ENCODE measurements at regions not wholly inside any gene's neighbourhood (a gene's known extent, or its start where the extent isn't known, plus 50 kb on each side); places are given as distances from the start of the nearest gene placed in this dataset.
"Not testable (repeated sequence)": the region's sequence is repeated elsewhere in the genome, so short reads cannot be mapped to it uniquely, and the experiment has no call there.

DNA sequence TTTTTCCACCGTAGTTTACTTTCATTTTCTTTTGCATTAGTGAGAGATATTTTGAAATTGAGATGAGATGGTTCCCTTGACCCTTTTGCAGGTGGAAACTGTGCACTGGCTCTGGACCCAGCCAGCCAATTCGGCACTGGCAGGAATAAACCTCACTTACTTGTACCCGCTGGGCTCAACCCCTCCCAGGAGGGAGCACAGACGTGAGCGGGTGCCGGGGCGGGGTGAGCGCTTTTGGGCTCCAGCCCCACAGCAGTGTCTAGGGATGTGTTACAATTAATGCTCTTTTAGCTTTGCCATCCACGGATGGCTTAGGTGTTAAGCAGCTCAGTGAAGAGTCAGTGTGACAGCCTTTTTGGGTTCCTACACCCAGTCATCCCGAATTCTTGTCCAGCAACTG lies 766.1 kb upstream of the CHD1 start:
- DNase-seq = no peak

GRCh38 chr5:99686538-99686937 lies 757.7 kb upstream of the CHD1 start:
- no peak for DNase-seq

DNA sequence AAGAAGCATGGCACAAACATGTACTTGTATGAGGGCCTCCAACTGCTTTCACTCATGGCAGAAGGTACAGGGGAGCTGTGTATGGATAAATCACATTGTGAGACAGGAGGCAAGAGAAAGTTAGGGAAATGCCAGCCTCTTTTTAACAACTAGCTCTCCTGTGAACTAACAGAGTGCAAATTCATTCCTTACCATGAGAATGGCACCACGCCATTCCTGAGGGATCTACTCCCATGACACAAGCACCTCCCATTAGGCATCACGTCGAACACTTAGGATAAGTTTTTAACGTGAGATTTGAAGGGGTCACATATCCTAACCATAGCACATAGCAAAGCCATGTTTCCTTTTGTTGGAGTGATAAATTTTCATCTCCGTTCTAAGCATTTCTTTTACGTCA lies 747.2 kb upstream of the CHD1 start:
- no peak for DNase-seq

GRCh38 chr5:99674101-99674500 lies 745.3 kb upstream of the CHD1 start:
- no peak for DNase-seq

- no peak for DNase-seq
Observed at GRCh38 chr5:99664972-99665371, 736.2 kb upstream of the CHD1 start.

DNA sequence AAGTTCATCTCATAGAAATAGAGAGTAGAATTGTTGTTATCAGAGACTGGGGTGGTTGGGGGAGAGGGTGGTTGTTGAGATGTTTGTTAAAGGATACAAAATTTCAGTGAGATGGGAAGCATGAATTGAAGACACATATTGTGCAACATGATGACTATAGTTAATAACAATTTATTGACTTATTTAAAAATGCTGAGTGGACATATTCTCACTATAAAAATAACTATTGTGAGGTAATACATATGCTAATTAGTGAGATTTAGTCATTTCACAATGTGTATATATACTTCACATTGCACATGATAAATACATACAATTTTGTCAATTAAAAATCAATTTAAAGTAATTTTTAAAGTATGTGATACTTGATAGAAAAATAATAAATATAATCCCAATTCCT lies 722.5 kb upstream of the CHD1 start:
- no peak for DNase-seq

DNA sequence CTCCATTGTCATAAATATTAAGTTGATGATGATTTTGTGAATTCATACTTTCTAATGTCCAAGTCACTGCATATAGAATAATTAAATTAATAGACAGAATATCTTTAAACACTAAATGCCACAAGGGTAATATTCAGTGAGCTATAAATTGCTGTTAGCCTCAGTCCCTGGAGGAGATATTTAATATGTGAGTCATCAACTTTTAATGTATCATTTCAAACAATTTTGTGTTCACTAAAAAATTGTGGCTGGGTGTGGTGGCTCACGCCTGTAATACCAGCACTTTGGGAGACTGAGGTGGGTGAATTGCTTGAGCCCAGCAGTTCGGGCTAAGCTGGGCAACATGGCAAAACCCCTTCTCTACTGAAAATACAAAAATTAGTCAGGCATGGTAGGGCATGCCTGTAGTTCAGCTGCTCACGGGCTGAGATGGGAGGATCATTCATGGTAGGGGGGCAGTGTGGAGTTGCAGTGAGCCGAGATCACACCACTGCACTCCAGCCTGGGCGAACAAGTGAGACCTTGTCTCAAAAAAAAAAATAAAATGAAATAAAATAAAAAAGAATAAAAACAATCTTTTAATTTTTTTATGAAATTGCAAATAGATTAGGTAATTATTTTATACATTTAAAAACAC lies 717.3 kb upstream of the CHD1 start:
- no peak for DNase-seq

GRCh38 chr5:99644822-99645221 lies 716.0 kb upstream of the CHD1 start:
- no peak for DNase-seq

DNA sequence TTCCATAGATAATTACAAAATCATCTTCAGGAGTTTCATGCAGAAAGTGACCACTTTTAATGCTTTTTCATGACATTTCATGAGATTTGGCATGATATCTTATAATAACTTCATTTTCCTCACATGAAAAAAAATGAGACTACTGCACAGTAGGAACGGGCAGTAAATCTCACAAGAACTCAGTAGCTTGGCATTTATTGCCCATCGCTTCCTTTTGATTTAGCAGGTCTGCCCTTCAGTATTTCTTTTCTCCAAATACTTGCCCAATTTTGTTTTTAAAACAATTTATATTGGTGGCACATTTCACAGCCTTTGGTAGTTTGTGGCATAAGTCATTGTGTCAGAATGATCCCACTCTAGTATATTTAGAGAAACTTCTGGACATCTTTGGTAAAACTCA lies 711.8 kb upstream of the CHD1 start:
- DNase-seq = no peak

GRCh38 chr5:99639905-99640304 lies 711.1 kb upstream of the CHD1 start:
- DNase-seq = no peak

- no peak for DNase-seq
Observed at GRCh38 chr5:99636663-99637062, 707.9 kb upstream of the CHD1 start.

- DNase-seq = no peak
Observed at GRCh38 chr5:99621772-99622681, 693.2 kb upstream of the CHD1 start.

- no peak for DNase-seq
Observed at GRCh38 chr5:99617335-99617734, 688.5 kb upstream of the CHD1 start.

- no peak for DNase-seq
Observed at GRCh38 chr5:99614888-99615287, 686.1 kb upstream of the CHD1 start.

- DNase-seq = no peak
Observed at GRCh38 chr5:99607124-99607523, 678.3 kb upstream of the CHD1 start.

DNA sequence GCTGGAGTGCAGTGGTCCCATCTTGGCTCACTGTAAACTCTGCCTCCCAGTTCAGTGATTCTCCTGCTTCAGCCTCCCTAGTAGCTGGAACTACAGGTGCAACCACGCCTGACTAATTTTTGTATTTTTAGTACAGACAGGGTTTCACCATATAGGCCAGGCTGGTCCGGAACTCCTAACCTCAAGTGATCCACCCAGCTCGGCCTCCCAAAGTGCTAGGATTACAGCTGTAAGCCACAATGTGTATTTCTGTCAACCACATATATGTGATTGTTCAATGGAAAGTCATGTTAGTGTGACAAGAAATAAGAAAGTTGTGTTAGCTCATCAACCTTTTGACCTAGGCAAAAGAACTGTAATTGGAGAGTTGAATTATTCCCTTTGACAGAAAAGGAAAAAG lies 677.1 kb upstream of the CHD1 start:
- DNase-seq = no peak

- no peak for DNase-seq
Observed at GRCh38 chr5:99600952-99601351, 672.1 kb upstream of the CHD1 start.

DNA sequence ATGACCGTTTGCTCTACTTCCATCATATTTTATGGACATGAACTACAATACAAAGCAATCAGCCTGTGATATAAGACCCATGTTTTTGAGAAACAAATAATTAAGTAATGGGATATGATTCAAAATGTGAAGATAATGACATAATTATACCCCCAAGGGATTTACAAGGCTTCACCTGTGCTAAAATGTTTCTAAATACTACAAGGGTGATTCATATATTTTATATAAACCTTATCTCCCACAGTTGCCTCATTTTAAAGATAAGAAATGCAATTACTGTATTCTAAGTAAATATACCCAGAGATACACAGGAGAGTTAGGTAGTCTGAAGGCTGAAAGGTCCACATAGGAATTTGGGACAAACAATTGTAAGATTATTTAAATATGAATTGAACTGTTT lies 662.0 kb upstream of the CHD1 start:
- DNase-seq = no peak

DNA sequence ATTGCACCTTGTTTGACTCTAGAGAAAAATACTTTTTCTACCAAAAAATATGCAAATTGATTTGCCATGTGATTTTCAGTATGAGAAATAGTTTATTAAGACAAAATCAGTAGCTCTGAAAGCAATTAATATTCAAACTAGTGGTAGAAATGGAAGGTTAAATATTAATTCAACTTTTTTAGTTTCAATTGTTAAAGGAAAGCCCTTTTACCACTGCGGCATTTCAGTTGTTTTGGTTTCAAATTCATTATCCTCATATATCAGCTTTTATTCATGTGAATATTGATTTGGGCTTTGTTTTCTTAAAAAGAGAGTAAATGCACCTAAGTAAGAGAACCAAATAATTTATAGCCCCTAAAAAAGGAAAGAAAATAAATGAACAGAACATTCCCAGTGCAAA lies 660.6 kb upstream of the CHD1 start:
- no peak for DNase-seq

DNA sequence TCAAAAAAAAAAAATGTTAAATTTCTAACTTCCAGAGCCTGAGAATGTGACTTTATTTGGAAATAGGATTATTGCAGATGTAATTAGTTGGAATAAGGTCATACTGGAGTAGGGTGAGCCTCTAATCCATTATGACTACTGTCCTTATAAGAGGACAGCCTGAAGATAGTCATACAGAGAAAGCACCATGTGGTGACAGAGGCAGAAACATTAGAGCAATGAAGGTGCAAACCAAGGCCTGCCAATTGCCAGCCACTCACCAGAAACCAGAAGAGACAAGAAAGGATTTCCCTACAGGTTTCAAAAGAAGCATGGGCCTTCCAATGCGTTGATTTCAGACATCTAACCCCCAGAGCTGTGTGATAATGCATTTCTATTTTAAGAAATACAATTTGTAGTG lies 659.2 kb upstream of the CHD1 start:
- DNase-seq = no peak

GRCh38 chr5:99586878-99587277 lies 658.1 kb upstream of the CHD1 start:
- no peak for DNase-seq

GRCh38 chr5:99581204-99581603 lies 652.4 kb upstream of the CHD1 start:
- DNase-seq = not testable (repeated sequence)

- DNase-seq = peak; percentile 6
Observed at GRCh38 chr5:99562937-99563627, 634.3 kb upstream of the CHD1 start.

DNA sequence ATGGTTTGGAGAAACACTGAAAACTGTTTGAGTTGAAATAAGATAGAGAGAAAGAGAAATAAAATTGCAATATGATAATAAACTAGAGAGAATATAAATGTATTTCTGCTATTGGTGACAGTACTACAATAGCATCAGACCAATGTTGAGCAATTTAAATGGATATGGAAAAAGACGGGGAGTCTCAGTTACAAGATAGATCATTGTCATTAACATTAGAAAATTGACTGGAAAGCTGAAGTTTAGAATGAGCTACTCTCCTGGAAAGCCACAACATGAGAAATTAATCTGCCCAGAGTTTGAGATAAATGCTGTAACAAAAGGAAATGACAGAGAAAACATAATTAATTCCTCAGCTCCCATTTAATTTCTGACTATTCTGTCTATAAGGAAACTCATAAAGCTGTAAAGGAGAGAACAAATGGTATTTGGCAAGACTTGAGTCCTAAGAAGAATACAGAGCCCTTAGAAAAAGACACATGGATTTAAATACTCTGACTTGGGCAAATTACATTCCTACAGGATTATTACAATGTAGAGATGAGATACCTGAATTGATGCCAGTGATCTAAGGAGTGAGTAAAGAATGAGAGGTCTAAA lies 624.5 kb upstream of the CHD1 start:
- DNase-seq = no peak
